Hematopoietic multipotent progenitor cell treated with erythropoietin and hydrocortisone succinate and interleukin-3 and kit ligand, for 15 days (in vitro differentiated cells): ENCODE measurements at regions not wholly inside any gene's neighbourhood (a gene's known extent, or its start where the extent isn't known, plus 50 kb on each side); places are given as distances from the start of the nearest gene placed in this dataset.
"Not testable (repeated sequence)": the region's sequence is repeated elsewhere in the genome, so short reads cannot be mapped to it uniquely, and the experiment has no call there.

Experiments used
- DNase-seq: peaks from one replicate; pipeline ENCODE4 v3.0.0-alpha.2; 2015; ENCODE audit warnings: low spot score

GRCh38 chr10:62498271-62498670 is 124.1 kb downstream of the ZNF365 start:
- no peak for DNase-seq

DNA sequence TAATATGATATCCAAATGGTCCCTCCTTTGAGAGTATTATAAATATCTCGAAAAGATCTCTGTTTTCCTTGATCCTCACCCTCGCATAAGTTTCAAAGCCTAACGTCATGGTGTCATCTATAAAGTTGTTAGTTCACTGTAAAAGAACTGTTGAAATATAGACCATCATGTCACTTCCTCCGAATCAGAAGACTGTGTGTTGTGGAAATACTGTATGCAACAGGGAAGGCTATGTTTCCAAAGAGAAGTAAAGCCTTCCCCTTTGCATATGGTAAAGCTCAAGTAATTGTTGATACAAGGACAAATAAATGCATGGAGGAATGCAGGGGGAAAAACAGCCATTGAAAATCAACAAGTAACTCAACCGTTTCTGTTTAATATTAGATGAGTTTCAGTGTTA is 125.9 kb downstream of the ZNF365 start:
- DNase-seq: not testable (repeated sequence)

GRCh38 chr10:62501547-62501946 is 127.4 kb downstream of the ZNF365 start:
- no peak for DNase-seq

- DNase-seq: no peak
Measured at GRCh38 chr10:62502995-62503613, 128.9 kb downstream of the ZNF365 start.

DNA sequence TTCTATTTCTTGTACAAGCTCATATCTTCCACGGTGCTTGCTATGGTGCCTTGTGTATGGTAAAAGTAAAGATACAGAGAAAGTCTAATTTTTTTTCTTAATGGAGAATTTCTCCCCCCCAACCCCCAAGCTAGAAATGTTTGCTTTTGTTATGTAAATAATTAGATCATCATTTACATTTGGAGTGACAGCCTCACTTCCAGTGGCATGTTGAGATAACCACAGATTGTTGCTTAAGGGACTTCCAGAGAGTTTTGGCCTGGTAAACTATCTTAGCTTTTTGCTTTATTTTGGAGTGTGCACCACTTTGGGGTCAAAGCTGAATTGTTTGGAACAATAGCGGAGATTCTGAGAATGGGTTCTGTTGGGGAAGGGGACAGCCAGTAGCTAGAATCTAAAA is 129.7 kb downstream of the ZNF365 start:
- no peak for DNase-seq

GRCh38 chr10:62506371-62506770 is 132.2 kb downstream of the ZNF365 start:
- no peak for DNase-seq

DNA sequence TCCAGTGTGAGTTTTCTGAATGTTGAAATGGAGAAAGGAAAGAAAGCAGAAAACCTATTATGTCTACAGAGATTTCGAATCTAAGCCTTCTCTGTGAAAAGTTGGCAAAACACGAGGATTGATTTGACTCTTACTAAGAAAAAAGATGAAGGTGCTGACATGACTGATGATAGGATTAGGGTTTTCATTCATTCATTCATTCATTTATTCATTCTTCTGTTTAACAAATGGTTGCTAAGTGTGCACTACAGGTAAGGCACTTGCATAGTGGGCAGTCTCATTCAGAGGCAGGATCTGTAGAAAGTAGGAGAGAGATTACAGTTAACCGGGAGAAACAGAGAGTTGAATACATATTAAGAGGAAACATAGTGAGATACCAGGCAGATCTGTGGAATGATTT is 137.1 kb downstream of the ZNF365 start:
- DNase-seq: no peak

GRCh38 chr10:62511656-62512055 is 137.5 kb downstream of the ZNF365 start:
- DNase-seq: no peak

DNA sequence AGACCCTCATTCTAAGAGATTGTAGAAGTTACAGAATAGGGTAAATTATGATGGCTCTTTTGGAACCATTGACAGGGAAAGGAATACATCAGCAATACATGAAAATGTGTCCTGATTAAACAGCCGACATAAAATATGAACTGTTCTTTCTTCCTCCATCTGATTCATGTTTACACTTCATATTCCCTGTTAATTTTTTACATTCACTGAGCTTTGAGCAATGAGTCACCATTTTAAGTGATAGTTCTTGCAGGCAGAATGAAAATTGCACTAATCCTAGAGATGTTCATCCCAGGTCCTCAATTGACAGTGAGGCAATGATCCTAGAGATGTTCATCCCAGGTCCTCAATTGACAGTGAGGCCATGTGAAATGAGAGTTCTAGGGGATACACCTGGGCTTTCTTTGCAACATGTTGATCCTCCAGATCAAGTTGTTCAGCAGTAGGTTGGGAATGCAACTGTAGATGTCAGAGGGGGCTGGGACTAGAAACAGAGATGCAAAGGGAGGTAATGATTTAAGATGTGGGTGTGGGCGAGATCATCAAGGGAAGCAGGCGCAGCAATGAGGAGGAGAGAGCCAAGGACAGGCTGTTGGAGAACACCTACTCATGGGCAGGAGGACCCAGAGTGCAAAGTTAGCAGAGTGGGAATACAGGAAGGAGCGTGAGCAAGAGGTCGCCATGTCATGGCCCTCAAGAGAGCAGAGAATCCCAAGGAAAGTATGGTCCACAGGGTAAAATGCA is 138.7 kb downstream of the ZNF365 start:
- no peak for DNase-seq

GRCh38 chr10:62514079-62514693 is 140.0 kb downstream of the ZNF365 start:
- no peak for DNase-seq

GRCh38 chr10:62517252-62517651 is 143.1 kb downstream of the ZNF365 start:
- no peak for DNase-seq

GRCh38 chr10:62527019-62527827 is 153.1 kb downstream of the ZNF365 start:
- no peak for DNase-seq

- DNase-seq: no peak
Measured at GRCh38 chr10:62528441-62528840, 154.3 kb downstream of the ZNF365 start.

- DNase-seq: no peak
Measured at GRCh38 chr10:62529396-62529795, 155.2 kb downstream of the ZNF365 start.

GRCh38 chr10:62534031-62534430 is 159.9 kb downstream of the ZNF365 start:
- no peak for DNase-seq

- DNase-seq: no peak
Measured at GRCh38 chr10:62538606-62539005, 164.4 kb downstream of the ZNF365 start.

DNA sequence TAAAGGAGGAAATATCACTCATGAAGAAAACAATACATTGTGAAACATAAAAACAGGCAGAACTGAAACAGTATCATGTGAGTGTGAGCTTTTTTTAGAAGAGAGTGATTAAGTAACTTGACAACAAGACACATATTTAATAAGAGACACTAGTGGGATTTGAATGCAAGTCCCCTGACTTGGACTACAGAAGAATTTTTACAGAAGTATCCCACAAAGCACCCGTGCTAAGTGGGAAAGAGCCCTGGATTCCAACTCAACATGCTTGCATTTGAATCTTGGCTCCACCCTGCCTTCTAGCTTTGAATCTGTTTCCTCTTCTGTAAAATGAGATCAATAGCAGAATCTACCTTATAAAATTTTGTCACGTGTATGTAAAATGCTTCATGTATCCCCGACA is 166.2 kb downstream of the ZNF365 start:
- no peak for DNase-seq

DNA sequence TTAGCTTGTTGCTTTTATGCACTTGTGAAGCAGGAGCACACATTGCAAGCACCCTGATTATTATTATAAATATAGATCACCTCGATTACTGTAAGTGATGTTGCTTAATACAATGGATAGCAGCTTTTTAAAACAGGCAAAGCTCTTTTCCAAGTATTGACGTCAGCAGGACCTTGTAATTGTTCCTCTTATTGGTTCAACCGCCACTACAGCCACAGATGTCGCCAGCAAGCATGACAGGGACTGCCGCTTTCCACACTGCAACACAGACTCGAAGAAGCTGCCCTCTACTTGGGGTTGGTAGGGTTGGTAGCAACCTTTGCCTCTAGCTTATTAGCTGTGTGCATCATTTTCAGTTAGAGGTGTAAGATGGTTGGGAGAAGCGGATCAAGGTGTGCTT is 167.6 kb downstream of the ZNF365 start:
- no peak for DNase-seq

DNA sequence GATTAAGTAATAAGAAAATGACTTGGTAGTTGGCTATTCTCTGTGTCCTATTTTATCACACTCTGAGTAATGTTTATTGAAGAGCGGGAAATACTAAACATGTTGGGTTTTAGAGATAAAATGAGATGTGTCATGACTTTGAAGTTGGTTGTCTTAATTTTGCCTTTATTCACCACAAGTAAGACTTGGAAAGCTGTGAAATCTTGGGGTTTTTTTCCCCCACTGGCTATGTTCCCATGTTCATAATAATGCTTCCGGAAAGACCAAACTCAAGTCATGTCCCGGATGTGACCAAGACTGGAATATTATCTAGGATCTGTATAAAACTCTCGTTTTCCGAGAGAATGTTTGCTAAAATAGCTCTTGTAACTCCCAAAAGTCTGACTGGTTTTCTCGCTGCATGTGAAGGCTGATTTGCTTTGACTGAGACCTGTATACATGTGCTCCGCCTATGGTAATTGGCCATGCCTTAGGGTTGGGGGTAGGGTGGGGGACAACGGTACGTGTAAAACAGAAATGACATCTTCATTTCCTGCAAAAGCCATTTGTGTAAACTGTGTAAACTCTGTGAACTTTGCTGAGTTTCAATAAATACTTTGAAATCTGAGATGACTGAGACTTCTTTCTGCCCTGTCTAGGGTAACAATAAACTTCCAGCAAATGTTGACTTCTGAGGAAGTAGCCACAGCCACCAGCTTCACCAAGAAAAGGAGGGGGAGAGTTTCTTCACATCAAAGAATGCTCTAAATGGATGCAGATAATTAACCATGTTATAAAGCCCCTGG is 169.6 kb downstream of the ZNF365 start:
- DNase-seq: no peak

DNA sequence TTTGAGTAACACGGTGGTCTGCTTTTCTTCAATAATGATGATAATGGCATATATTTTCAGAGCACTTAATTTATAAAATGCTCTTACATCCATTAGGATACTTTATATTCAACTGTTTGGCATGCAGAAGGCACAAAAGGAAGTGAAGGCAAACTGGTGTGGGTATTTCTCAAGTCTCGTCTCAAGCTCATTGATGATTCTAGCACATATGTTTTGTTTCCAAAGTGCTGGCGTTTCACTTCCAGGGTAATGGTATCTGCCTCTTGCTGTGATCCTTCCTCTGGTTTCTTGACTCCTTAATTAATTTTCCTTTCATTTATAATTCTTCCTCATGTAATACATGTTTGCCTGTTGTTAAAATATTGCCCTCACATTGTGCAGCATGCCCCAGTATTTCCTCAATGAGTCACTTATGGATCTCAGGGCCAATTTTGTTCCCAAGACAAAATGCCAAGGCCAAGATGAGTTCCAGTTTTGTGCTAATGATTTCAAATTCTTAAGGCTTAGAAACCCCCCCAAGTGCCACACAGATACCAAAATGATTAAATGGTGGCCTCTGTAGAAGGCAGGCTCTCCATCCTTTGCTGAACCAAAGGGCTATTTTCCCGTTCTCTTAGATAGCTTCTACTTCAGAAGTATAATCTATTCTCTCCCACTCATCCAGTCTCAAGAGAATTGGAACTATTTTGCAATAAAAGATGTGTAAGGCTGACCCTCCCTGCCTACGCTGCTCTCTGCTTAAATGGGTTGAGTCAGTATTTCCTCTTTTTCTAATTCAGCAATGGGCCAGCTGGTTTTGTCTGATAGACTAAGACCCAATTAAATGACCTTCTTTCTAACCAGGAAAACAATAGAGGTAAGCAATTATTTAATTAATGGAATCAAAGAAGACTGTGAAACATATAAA is 171.2 kb downstream of the ZNF365 start:
- no peak for DNase-seq

DNA sequence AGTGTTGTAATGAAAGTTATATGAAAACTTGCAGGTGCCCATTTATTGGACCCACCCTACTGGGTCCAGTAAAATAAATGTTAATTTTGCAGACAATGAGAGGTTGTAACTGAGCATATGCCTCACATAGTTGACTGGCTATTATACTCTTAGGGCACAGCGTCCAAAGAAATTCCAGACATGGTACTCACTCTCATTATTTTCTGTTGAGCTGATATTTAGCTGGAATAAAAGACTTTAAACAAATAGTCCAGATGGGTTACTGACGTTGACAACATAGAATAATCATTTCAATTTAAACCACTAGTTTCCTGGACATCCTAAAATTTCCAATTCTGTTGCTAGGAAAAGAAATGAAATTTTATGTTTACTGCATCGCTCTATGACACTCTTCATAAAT is 174.5 kb downstream of the ZNF365 start:
- no peak for DNase-seq
